GM12873 (cell line): ENCODE measurements at regions not wholly inside any gene's neighbourhood (a gene's known extent, or its start where the extent isn't known, plus 50 kb on each side); places are given as distances from the start of the nearest gene placed in this dataset.

ENCODE experiments used
- TF ChIP-seq, protein P1 (sequence below): IDR thresholded peaks from 2 replicates; pipeline ENCODE4 v1.5.1; 2012; ENCODE audit warnings: low read depth, mild to moderate bottlenecking, moderate library complexity, low read length, control low read depth; ENCODE audit not compliant: insufficient read depth; ENCODE audit errors: missing control alignments

DNA sequence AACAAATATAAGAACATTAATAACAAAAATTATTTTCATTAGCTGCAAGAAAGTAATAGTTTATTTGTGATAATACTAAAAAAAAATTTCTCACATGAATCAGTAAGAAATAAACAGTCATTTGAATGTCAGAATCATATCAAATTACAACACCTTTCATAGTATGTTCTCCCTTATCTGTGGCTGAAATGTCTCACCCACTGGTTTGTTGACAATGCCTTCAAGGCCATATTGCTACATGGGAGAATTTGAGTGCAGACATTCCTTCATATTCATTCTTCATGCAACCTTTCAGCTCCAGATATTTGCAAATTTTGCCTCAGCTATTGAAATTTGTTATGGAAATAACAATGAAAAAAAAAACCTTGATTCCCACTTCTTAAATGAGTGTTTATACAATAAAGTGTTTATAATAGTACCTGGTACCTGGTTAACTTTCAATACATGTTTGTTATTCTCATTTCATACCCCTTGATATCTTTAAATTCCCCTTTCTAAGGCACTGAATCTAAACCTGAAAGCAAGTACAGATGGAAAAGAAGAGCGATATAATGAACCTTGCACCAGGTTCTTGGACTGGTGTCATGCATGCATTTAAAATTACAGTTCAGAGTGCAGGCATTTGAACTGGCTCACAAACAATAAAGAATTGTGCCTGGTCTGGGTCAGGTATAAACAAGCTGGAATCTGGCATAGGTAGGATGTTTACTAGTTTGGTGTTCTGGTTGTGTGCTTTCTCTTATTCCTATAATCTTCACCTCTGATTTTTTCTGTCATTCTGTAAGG lies 242.2 kb upstream of the ADGRL2 start:
- TF ChIP-seq, protein P1, sequence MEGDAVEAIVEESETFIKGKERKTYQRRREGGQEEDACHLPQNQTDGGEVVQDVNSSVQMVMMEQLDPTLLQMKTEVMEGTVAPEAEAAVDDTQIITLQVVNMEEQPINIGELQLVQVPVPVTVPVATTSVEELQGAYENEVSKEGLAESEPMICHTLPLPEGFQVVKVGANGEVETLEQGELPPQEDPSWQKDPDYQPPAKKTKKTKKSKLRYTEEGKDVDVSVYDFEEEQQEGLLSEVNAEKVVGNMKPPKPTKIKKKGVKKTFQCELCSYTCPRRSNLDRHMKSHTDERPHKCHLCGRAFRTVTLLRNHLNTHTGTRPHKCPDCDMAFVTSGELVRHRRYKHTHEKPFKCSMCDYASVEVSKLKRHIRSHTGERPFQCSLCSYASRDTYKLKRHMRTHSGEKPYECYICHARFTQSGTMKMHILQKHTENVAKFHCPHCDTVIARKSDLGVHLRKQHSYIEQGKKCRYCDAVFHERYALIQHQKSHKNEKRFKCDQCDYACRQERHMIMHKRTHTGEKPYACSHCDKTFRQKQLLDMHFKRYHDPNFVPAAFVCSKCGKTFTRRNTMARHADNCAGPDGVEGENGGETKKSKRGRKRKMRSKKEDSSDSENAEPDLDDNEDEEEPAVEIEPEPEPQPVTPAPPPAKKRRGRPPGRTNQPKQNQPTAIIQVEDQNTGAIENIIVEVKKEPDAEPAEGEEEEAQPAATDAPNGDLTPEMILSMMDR, result no peak

DNA sequence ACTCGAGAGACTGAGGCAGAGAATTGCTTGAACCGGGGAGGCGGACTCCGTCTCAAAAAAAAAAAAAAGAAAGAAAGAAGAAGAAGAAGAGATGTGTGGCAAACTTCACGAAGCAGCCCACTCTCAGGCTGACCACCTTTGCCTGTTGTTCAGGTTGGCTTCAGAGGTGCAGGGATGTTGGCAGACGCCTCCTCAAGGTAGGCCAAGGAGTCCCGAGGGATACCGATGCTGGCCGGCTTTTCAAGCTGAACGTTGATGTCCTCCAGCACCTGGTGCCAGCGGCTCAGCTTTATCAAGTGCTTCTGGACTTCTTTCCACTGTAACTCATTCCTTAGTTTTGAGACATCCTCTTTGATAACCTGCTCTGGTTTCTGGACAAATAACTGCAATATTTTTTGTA lies 243.8 kb upstream of the ADGRL2 start:
- TF ChIP-seq, protein P1, result no peak

DNA sequence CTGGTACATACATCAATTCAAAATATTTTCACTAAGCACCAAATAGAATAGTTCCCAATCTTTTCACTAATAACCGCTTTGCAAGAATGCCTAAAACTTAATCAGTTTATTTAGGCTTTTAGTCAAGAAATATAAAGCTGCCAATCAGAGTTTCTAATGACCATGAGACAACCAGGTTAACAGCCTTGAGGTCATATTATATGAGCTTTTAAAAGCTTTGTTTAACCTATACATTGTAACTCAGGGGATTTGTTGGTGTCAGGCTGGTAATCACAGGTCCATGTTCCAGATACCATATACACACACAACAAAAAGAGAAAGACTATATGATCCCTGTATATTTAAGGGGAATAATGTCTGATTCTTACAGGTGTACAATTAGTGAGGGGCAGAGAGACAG lies 246.2 kb upstream of the ADGRL2 start:
- TF ChIP-seq, protein P1, result no peak

DNA sequence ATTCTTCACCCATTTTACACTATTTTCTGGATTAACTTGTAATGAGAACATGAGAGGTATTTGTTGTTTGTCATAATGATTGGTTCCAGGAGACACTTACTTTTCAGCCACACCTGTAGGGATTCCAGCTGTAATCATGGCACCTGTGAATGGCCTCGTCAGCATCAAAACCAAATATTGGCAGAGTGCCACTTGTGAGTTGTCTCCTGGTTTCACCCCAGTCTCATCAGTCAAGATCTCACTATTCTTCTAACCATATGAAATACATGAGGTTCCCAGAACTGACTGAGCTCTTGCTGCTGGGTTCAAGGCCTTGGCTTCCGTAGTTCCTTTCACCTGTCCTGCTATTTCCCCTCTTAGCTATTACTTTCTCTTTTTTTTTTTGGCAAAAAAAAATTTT lies 246.6 kb upstream of the ADGRL2 start:
- TF ChIP-seq, protein P1, result no peak

DNA sequence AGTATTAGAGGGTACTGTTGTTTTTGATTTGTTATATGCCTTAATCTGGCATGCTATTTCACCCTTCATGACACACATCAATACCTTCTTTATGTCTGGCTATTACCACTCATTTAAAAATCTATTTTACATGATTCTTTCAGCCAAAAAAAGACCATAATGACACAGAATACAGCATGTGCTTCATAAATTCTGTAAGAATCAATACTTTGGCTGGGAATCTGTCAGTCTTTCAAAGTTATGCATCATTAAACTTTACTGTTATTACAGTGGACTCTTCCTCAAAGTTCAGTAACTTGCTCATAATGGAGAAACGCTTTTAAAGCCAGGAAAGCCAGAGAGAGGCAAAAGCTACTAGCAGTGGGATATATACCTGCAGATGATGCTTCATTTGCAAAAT lies 247.2 kb upstream of the ADGRL2 start:
- TF ChIP-seq, protein P1, result no peak

DNA sequence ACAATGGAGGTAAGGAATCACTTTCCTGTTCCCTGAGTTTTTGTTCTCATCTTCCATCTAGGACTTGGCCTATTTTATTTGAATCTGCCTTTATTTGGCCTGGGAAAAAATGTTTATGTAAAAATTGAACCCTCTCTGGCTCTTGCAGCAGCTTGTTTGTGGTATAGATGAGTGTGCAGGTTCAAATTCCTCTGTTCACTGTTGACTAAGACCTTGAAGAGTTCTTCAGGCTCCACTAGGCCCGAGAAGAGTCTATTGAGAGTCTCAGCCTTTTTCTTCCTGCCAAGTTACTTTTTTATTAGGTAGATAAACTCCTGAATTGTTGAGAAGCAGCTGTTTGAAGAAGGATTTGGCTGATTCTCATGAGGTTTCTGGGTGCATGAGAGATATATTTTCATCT lies 248.8 kb upstream of the ADGRL2 start:
- TF ChIP-seq, protein P1, result no peak

DNA sequence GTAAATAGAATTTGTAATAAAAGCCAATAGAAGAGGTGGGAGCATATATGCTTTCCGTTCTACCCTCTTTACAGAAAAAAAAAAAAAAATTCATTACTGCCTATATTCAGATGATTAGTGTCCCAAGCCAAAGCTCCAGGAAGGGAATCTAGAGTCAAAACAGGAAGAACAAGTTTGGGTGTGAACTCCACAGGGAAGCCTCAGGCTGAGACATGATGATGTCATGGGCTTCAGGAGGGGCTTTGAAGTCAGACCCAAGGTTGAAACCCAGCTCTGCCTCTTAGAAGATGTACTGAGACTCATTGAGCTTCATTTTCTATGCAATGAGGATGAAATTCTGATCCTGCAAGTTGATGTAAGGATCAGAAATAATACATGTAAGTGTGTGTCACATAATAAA lies 250.0 kb upstream of the ADGRL2 start:
- TF ChIP-seq, protein P1, result no peak
